Small intestine (tissue), 7 donors: ENCODE measurements at regions not wholly inside any gene's neighbourhood (a gene's known extent, or its start where the extent isn't known, plus 50 kb on each side); places are given as distances from the start of the nearest gene placed in this dataset.

Experiments used
- DNase-seq, 2 donors: peaks; one replicate each; pipeline versions ENCODE4 v3.0.0 to v3.0.0-alpha.2; 2013
- FAIRE-seq: peaks from 2 replicates; lab custom pipeline; 2012; peaks lifted over from hg19 to GRCh38; lab: Jason Lieb, UNC
- H3K27ac ChIP-seq, 3 donors: one replicate each; pipeline ENCODE4 v1.5.1; 2013; ENCODE audit warnings: low read length in 2 of 3, mild to moderate bottlenecking in 2 of 3, control low read depth in 1 of 3, inconsistent platforms in 1 of 3, low read depth in 1 of 3, moderate library complexity in 1 of 3
- H3K27me3 ChIP-seq, 3 donors: one replicate each; pipeline ENCODE4 v1.6.1; 2013; ENCODE audit warnings: low read length in 3 of 3, inconsistent platforms in 1 of 3; ENCODE audit not compliant: control insufficient read depth in 3 of 3, insufficient read depth in 3 of 3
- H3K36me3 ChIP-seq, 3 donors: one replicate each; pipeline ENCODE4 v1.6.1; 2013; ENCODE audit warnings: low read length in 3 of 3, inconsistent platforms in 1 of 3, low read depth in 1 of 3, mild to moderate bottlenecking in 1 of 3, moderate library complexity in 1 of 3; ENCODE audit not compliant: control insufficient read depth in 3 of 3, insufficient read depth in 2 of 3
- H3K4me1 ChIP-seq, 3 donors: one replicate each; pipeline ENCODE4 v1.6.1; 2013; ENCODE audit warnings: low read length in 2 of 3, inconsistent platforms in 1 of 3, low read depth in 1 of 3, mild to moderate bottlenecking in 1 of 3, moderate library complexity in 1 of 3; ENCODE audit not compliant: control insufficient read depth in 3 of 3, insufficient read depth in 2 of 3
- H3K4me3 ChIP-seq, 3 donors: one replicate each; pipeline ENCODE4 v1.5.1; 2013; ENCODE audit warnings: low read length in 3 of 3, control low read depth in 1 of 3, inconsistent platforms in 1 of 3, low read depth in 1 of 3, mild to moderate bottlenecking in 1 of 3, moderate library complexity in 1 of 3
- H3K9me3 ChIP-seq, 2 donors: one replicate each; pipeline ENCODE4 v1.6.1; 2013; ENCODE audit warnings: low read depth in 1 of 2, low read length in 1 of 2; ENCODE audit not compliant: control insufficient read depth in 2 of 2, insufficient read depth in 1 of 2
- WGBS, 3 donors: extraction: QIAGEN DNeasy Blood & Tissue Kit; methylation state at CpG; one replicate each; pipeline ENCODE4 v1.1.7; 2013; 5-methylcytosine and 5-hydroxymethylcytosine counted together
- donor health status: healthy with polysubstance abuse.
- donor health status: control.
- donor health status: control.
- donor health status: Bipolar disorder and iron deficiency.
- donor health status: healthy.

GRCh38 chr1:187252923-187253322 is 424.2 kb downstream of the PLA2G4A start:
- H3K9me3 ChIP-seq: no peaks in the 10 kb centered on the region
- no peak for FAIRE-seq
- no peak for DNase-seq
- WGBS, 3 donors: 82 to 96% (median 95%) methylated on average over 1 of the region's 1 CpG
- H3K27me3 ChIP-seq: no peaks in the 10 kb centered on the region
- no peaks in the 10 kb centered on the region for H3K4me1 ChIP-seq
- H3K4me3 ChIP-seq: no peak overlapping the region
- no peaks in the 10 kb centered on the region for H3K36me3 ChIP-seq
- H3K27ac ChIP-seq: no peak overlapping the region

- 79 to 84% (median 79%) methylated on average over 3 of the region's 3 CpGs for WGBS, 3 donors
- FAIRE-seq: no peak
- no peak for DNase-seq
These were observed 428.7 kb downstream of the PLA2G4A start for GRCh38 chr1:187257476-187257875.

DNA sequence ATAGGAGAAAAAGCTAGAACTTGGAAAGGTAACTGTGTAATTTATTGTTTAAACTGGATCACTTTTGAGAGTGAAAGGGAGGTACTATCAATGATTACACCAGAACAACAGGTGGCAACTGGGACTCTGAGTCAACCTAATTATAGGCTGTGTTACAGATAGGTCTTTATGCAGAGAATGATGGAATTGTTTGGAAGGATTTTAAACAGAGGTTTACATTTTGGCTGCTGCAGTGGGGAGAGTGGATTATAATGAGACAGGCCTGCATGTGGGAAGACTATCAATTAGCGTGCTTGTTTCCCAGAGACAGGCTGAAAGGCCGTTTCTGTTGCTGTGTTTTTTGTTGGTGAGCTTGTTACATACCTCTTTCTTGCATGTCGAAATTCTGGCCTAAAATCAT is 432.9 kb downstream of the PLA2G4A start:
- Histone ChIP-seq H3K4me3 (no peak overlapping the region), H3K27me3 (no peaks in the 10 kb centered on the region), H3K9me3 (no peaks in the 10 kb centered on the region), H3K27ac (no peak overlapping the region), H3K4me1 (no peaks in the 10 kb centered on the region), H3K36me3 (no peaks in the 10 kb centered on the region)
- DNase-seq (peak; percentile 3 to 21), FAIRE-seq (no peak)
- WGBS, 3 donors: 25 to 38% (median 33%) methylated on average over 3 of the region's 3 CpGs

More at GRCh38 chr1:187257476-187257875, 428.7 kb downstream of the PLA2G4A start:
- Histone ChIP-seq H3K4me3 (no peak overlapping the region), H3K36me3 (no peaks in the 10 kb centered on the region), H3K4me1 (no peaks in the 10 kb centered on the region), H3K27me3 (no peaks in the 10 kb centered on the region), H3K27ac (no peak overlapping the region), H3K9me3 (no peaks in the 10 kb centered on the region)

GRCh38 chr1:187262731-187263130 is 434.0 kb downstream of the PLA2G4A start:
- DNase-seq (no peak), FAIRE-seq (no peak)
- Histone ChIP-seq H3K4me1 (no peaks in the 10 kb centered on the region), H3K27ac (no peak overlapping the region), H3K36me3 (no peaks in the 10 kb centered on the region), H3K9me3 (no peaks in the 10 kb centered on the region), H3K27me3 (no peaks in the 10 kb centered on the region), H3K4me3 (no peak overlapping the region)
- 73 to 83% (median 76%) methylated on average over 2 of the region's 2 CpGs for WGBS, 3 donors

GRCh38 chr1:187264995-187265602 is 436.4 kb downstream of the PLA2G4A start:
- 44 to 48% (median 48%) methylated on average over 4 of the region's 4 CpGs for WGBS, 3 donors
- peak; percentile 13 to 37 for DNase-seq
- Histone ChIP-seq H3K27ac (no peak overlapping the region), H3K27me3 (no peaks in the 10 kb centered on the region), H3K9me3 (no peaks in the 10 kb centered on the region), H3K4me1 (no peaks in the 10 kb centered on the region), H3K4me3 (no peak overlapping the region), H3K36me3 (no peaks in the 10 kb centered on the region)
- no peak for FAIRE-seq

DNA sequence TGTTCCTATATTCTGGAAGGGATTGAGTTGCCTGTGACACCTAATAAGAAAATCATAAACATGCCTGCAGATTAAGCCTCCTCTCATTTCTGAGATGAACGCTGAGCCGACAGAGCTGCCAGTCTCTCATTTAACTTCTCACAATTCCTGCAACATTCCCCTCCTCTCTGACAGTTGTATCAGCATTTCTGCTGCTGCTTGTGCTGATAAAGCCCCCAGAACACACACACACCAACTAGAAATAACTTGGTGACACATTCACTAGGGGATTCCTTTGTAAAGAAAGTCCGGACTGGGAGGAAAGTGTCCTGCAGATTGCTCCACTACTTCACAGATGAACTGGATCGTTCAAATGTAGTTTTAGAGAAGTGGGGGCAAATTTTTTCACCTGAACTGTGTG is 437.3 kb downstream of the PLA2G4A start:
- FAIRE-seq (no peak), DNase-seq (no peak)
- 45 to 50% (median 50%) methylated on average over 4 of the region's 4 CpGs for WGBS, 3 donors
- Histone ChIP-seq H3K27me3 (no peaks in the 10 kb centered on the region), H3K27ac (no peak overlapping the region), H3K36me3 (no peaks in the 10 kb centered on the region), H3K4me1 (no peaks in the 10 kb centered on the region), H3K9me3 (no peaks in the 10 kb centered on the region), H3K4me3 (no peak overlapping the region)

GRCh38 chr1:187267827-187268226 is 439.1 kb downstream of the PLA2G4A start:
- Histone ChIP-seq H3K27ac (no peak overlapping the region), H3K4me1 (no peaks in the 10 kb centered on the region), H3K36me3 (no peaks in the 10 kb centered on the region), H3K9me3 (no peaks in the 10 kb centered on the region), H3K27me3 (no peaks in the 10 kb centered on the region), H3K4me3 (no peak overlapping the region)
- no peak for DNase-seq
- no peak for FAIRE-seq
- 70 to 85% (median 74%) methylated on average over 1 of the region's 1 CpG for WGBS, 3 donors

DNA sequence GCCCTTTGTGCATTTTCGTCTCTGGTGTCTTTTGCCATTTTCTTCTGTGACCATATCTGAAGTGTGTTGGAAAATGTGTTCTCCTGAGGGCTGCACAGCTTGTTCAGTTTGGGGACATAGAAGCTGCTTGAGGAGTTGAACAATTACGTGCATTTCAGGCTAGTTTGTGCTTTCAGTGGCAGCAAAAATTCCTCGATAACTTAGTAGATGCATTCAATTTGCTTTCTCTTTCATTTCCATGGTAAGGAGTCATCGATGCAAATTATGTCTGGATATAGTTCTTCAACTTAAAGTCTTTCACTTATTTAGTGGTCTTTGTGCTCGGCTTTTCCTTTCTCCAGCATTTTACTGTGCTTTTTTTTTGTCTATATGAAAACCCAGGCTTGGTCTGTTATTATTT is 441.5 kb downstream of the PLA2G4A start:
- Histone ChIP-seq H3K4me3 (peak overlapping the region in 1 of 3 donors; percentile 17), H3K27me3 (no peaks in the 10 kb centered on the region), H3K27ac (no peak overlapping the region), H3K4me1 (no peaks in the 10 kb centered on the region), H3K36me3 (no peaks in the 10 kb centered on the region), H3K9me3 (no peaks in the 10 kb centered on the region)
- DNase-seq (peak in 1 of 2 donors; percentile 15), FAIRE-seq (no peak)
- 37 to 74% (median 48%) methylated on average over 5 of the region's 5 CpGs for WGBS, 3 donors

- Histone ChIP-seq H3K9me3 (no peaks in the 10 kb centered on the region), H3K27ac (no peak overlapping the region), H3K4me3 (no peak overlapping the region), H3K4me1 (no peaks in the 10 kb centered on the region), H3K27me3 (no peaks in the 10 kb centered on the region), H3K36me3 (no peaks in the 10 kb centered on the region)
- WGBS, 3 donors: 67 to 69% (median 67%) methylated on average over 1 of the region's 1 CpG
- DNase-seq (no peak), FAIRE-seq (no peak)
These were observed 446.6 kb downstream of the PLA2G4A start for GRCh38 chr1:187275346-187275745.
